ENCODE measurements at regions not wholly inside any gene's neighbourhood (a gene's known extent, or its start where the extent isn't known, plus 50 kb on each side); places are given as distances from the start of the nearest gene placed in this dataset.

- ATAC-seq (no peak), DNase-seq (no peak)
- intact Hi-C loops (cut with micrococcal nuclease): no loop called here
- TF ChIP-seq CTCF (IDR thresholded peaks at IDR 0.05): no peak
- Histone ChIP-seq H3K27ac (ENCODE audit: low read length) (no peak overlapping the region), H3K9me3 (ENCODE audit: control insufficient read depth, insufficient read depth, low read length) (peaks cover 2% of the 10 kb centered on the region), H3K36me3 (ENCODE audit: control insufficient read depth, insufficient read depth, low read length) (no peaks in the 10 kb centered on the region), H3K27me3 (ENCODE audit: control insufficient read depth, insufficient read depth, low read length) (no peaks in the 10 kb centered on the region), H3K4me3 (ENCODE audit: low read length) (no peak overlapping the region), H3K4me1 (ENCODE audit: control insufficient read depth, insufficient read depth, low read length) (no peaks in the 10 kb centered on the region)
- no peak overlapping the region for H3K27ac Mint-ChIP-seq
- 70% methylated on average over 3 of the region's 3 CpGs for WGBS (ENCODE audit: insufficient coverage)
- peaks cover 15 to 18% of the 10 kb centered on the region in 2 donors for H3K9me3 Mint-ChIP-seq
- H3K4me1 Mint-ChIP-seq: no peaks in the 10 kb centered on the region
- H3K27me3 Mint-ChIP-seq (ENCODE audit: low read depth in 2 of 2): no peaks in the 10 kb centered on the region
- H3K36me3 Mint-ChIP-seq: no peaks in the 10 kb centered on the region
- no peak overlapping the region for H3K4me3 Mint-ChIP-seq
Observed at GRCh38 chr13:90933097-90933826, 414.2 kb upstream of the MIR17HG start.

- H3K27me3 ChIP-seq (ENCODE audit: control insufficient read depth, insufficient read depth, low read length): no peaks in the 10 kb centered on the region
- H3K36me3 Mint-ChIP-seq: no peaks in the 10 kb centered on the region
- H3K4me1 ChIP-seq (ENCODE audit: control insufficient read depth, insufficient read depth, low read length): no peaks in the 10 kb centered on the region
- H3K9me3 Mint-ChIP-seq: peaks cover 12 to 17% of the 10 kb centered on the region in 2 donors
- no peak overlapping the region for H3K27ac ChIP-seq (ENCODE audit: low read length)
- no peak overlapping the region for H3K4me3 ChIP-seq (ENCODE audit: low read length)
- H3K27me3 Mint-ChIP-seq (ENCODE audit: low read depth in 2 of 2): no peaks in the 10 kb centered on the region
- no peak overlapping the region for H3K4me3 Mint-ChIP-seq
- DNase-seq: no peak
- no peak overlapping the region for H3K27ac Mint-ChIP-seq
- H3K9me3 ChIP-seq (ENCODE audit: control insufficient read depth, insufficient read depth, low read length): no peaks in the 10 kb centered on the region
- intact Hi-C loops (cut with micrococcal nuclease): no loop called here
- H3K36me3 ChIP-seq (ENCODE audit: control insufficient read depth, insufficient read depth, low read length): no peaks in the 10 kb centered on the region
- no peaks in the 10 kb centered on the region for H3K4me1 Mint-ChIP-seq
- no peak for ATAC-seq
- WGBS (ENCODE audit: insufficient coverage): 94% methylated on average over 3 of the region's 3 CpGs
- no peak for TF ChIP-seq CTCF (IDR thresholded peaks at IDR 0.05)
Observed at GRCh38 chr13:90934741-90935140, 412.7 kb upstream of the MIR17HG start.

- DNase-seq: no peak
Observed at GRCh38 chr13:90938848-90939247, 408.6 kb upstream of the MIR17HG start.

More at GRCh38 chr13:90938848-90939247, 408.6 kb upstream of the MIR17HG start:
- Histone ChIP-seq H3K36me3 (ENCODE audit: control insufficient read depth, insufficient read depth, low read length) (no peaks in the 10 kb centered on the region), H3K4me3 (ENCODE audit: low read length) (no peak overlapping the region), H3K27me3 (ENCODE audit: control insufficient read depth, insufficient read depth, low read length) (no peaks in the 10 kb centered on the region), H3K9me3 (ENCODE audit: control insufficient read depth, insufficient read depth, low read length) (no peaks in the 10 kb centered on the region), H3K4me1 (ENCODE audit: control insufficient read depth, insufficient read depth, low read length) (no peaks in the 10 kb centered on the region), H3K27ac (ENCODE audit: low read length) (no peak overlapping the region)
- H3K9me3 Mint-ChIP-seq: peaks cover 14 to 16% of the 10 kb centered on the region in 2 donors
- TF ChIP-seq CTCF (IDR thresholded peaks at IDR 0.05): no peak
- intact Hi-C loops (cut with micrococcal nuclease): no loop called here
- ATAC-seq: no peak
- H3K36me3 Mint-ChIP-seq: no peaks in the 10 kb centered on the region
- no peaks in the 10 kb centered on the region for H3K27me3 Mint-ChIP-seq (ENCODE audit: low read depth in 2 of 2)
- H3K4me3 Mint-ChIP-seq: no peak overlapping the region
- no peak overlapping the region for H3K27ac Mint-ChIP-seq
- H3K4me1 Mint-ChIP-seq: no peaks in the 10 kb centered on the region
